ENCODE measurements at regions not wholly inside any gene's neighbourhood (a gene's known extent, or its start where the extent isn't known, plus 50 kb on each side); places are given as distances from the start of the nearest gene placed in this dataset.

DNA sequence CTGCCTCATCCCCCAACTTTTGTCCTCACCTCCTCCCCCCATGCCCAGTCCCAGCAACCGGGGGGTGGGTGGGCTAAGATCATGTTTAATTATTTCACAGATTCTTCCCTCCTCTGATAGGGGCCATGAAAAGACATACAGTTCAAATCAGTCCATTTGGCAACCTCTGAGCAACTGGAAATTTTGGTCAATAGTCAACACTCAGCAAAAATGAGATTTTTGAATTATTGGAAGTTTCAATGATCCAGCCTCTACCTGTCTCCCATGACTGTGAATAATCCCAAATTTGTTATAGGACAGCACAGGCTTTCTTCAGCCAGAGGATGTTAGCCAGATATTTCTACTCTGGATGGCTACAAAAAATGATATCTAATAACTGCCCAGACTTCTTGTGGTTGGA is 549.9 kb downstream of the TNS1 start:
- TF ChIP-seq, protein P1, sequence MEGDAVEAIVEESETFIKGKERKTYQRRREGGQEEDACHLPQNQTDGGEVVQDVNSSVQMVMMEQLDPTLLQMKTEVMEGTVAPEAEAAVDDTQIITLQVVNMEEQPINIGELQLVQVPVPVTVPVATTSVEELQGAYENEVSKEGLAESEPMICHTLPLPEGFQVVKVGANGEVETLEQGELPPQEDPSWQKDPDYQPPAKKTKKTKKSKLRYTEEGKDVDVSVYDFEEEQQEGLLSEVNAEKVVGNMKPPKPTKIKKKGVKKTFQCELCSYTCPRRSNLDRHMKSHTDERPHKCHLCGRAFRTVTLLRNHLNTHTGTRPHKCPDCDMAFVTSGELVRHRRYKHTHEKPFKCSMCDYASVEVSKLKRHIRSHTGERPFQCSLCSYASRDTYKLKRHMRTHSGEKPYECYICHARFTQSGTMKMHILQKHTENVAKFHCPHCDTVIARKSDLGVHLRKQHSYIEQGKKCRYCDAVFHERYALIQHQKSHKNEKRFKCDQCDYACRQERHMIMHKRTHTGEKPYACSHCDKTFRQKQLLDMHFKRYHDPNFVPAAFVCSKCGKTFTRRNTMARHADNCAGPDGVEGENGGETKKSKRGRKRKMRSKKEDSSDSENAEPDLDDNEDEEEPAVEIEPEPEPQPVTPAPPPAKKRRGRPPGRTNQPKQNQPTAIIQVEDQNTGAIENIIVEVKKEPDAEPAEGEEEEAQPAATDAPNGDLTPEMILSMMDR (IDR thresholded peaks at IDR 0.05; ENCODE audit: insufficient read depth, low read depth, low read length) = no peak
- TF ChIP-seq EZH2 (IDR thresholded peaks at IDR 0.05; ENCODE audit: insufficient read depth, low read length) = no peak
